Tibial nerve (tissue), 4 donors: ENCODE measurements at regions not wholly inside any gene's neighbourhood (a gene's known extent, or its start where the extent isn't known, plus 50 kb on each side); places are given as distances from the start of the nearest gene placed in this dataset.
A peak's percentile ranks its signal among the peaks of the same experiment; 100 is the strongest.

Experiments
- DNase-seq, 2 donors: peaks; one replicate each; pipeline ENCODE4 v3.0.0-alpha.2; 2019; ENCODE audit warnings: low spot score in 2 of 2
- H3K27ac ChIP-seq, 4 donors: fragments of 200-600 bp; sonication (generic) in 3 of 4; one replicate each; pipeline ENCODE4 v1.5.1; 2017 to 2019; ENCODE audit warnings: mild to moderate bottlenecking in 1 of 4
- H3K27me3 ChIP-seq, 2 donors: fragments of 200-600 bp; sonication (generic) in 1 of 2; one replicate each; pipeline versions ENCODE4 v1.5.1 to v1.6.0; 2017 to 2019
- H3K36me3 ChIP-seq, 3 donors: fragments of 200-600 bp; sonication (generic); one replicate each; pipeline ENCODE4 v1.5.1; 2018 to 2019
- H3K4me1 ChIP-seq, 4 donors: fragments of 200-600 bp; sonication (generic) in 3 of 4; one replicate each; pipeline ENCODE4 v1.5.1; 2017 to 2019
- H3K4me3 ChIP-seq, 4 donors: fragments of 200-600 bp; sonication (generic) in 3 of 4; one replicate each; pipeline ENCODE4 v1.5.1; 2017 to 2019; ENCODE audit warnings: mild to moderate bottlenecking in 1 of 4, moderate library complexity in 1 of 4
- H3K9me3 ChIP-seq, 4 donors: fragments of 200-600 bp; sonication (generic) in 3 of 4; one replicate each; pipeline ENCODE4 v1.5.1; 2017 to 2019
- CTCF ChIP-seq, 5 experiments: fragments of 200-600 bp in 3 of 5; fragments of 450-650 bp in 2 of 5; sonication (generic) in 3 of 5; IDR thresholded peaks; one replicate each; pipeline ENCODE4 v1.5.1; 2016 to 2019; ENCODE audit warnings: antibody characterized with exemption in 5 of 5, mild to moderate bottlenecking in 3 of 5, moderate library complexity in 2 of 5
- EP300 ChIP-seq, 2 donors: sonication (generic); formaldehyde crosslinking; IDR thresholded peaks; one replicate each; pipeline ENCODE4 v1.6.1; 2017; ENCODE audit warnings: antibody characterized with exemption in 2 of 2, mild to moderate bottlenecking in 1 of 2
- POLR2A ChIP-seq, 2 donors: fragments of 450-650 bp; IDR thresholded peaks; one replicate each; pipeline ENCODE4 v1.6.1; 2017; ENCODE audit warnings: antibody characterized with exemption in 2 of 2, mild to moderate bottlenecking in 2 of 2, moderate library complexity in 2 of 2
- WGBS, 2 donors: methylation state at CpG; one replicate each; pipeline ENCODE4 v1.1.5; 2018; 5-methylcytosine and 5-hydroxymethylcytosine counted together

DNA sequence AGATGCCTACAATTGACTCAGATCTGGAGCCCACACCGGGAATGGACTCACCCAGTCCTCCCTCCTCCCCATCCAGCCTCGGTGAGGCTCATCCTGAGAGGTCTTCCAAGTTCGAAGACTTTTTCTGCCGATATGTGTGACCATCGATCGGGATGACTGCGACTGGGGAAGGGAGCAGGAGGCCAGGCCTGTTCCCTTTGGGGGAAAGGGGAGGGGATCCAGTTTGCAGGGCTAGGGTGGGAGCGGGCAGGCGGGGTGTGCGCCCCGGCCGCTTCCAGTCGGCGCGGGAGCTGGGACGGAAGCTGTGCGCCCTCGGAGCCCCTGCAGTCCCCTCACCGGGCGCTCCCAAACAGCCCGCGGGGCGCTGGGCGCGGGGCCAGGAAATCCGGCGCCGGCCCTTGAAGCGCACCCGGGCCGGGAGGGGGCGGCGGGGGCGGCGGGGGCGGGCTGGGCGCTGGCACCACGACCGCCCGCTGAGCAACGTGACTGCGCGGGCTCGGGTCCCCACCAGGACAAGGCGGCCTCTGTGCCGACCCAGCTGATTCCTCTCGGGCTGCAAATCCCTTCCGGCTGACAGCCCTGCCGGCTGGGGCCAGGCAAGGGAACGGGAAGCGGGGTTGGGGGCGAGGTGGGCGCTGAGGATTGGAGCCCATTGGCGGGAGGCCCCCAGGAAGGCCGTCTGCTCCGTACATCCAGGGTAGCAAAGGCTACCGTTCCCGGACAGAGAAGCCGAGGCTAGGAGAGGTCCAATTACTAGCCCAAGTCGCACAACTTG is 103.9 kb downstream of the EBNA1BP2 start:
- 5 to 10% methylated on average over 4 to 53 of the region's 60 CpGs for WGBS, 2 donors
- TF ChIP-seq EP300 (IDR thresholded peaks at IDR 0.05) (no peak), CTCF (IDR thresholded peaks at IDR 0.05) (no peak), POLR2A (IDR thresholded peaks at IDR 0.05) (no peak)
- DNase-seq, result no peak
- Histone ChIP-seq H3K36me3 (no peaks in the 10 kb centered on the region), H3K27me3 (no peaks in the 10 kb centered on the region), H3K4me1 (peaks cover 0 to 33% (median 5%) of the 10 kb centered on the region in 4 donors), H3K4me3 (peak overlapping the region; percentile 19 to 52 (median 36)), H3K9me3 (no peaks in the 10 kb centered on the region), H3K27ac (peak overlapping the region; percentile 54 to 86 (median 78))

GRCh38 chr1:43067233-43067745 is 104.8 kb downstream of the EBNA1BP2 start:
- WGBS, 2 donors, result 91 to 93% methylated on average over 6 of the region's 6 CpGs
- TF ChIP-seq CTCF (IDR thresholded peaks at IDR 0.05) (no peak), POLR2A (IDR thresholded peaks at IDR 0.05) (no peak), EP300 (IDR thresholded peaks at IDR 0.05) (no peak)
- Histone ChIP-seq H3K27ac (peak overlapping the region; percentile 21 to 86 (median 66)), H3K4me3 (no peak overlapping the region), H3K4me1 (peaks cover 0 to 33% (median 5%) of the 10 kb centered on the region in 4 donors), H3K9me3 (no peaks in the 10 kb centered on the region), H3K27me3 (no peaks in the 10 kb centered on the region), H3K36me3 (no peaks in the 10 kb centered on the region)
- no peak for DNase-seq

DNA sequence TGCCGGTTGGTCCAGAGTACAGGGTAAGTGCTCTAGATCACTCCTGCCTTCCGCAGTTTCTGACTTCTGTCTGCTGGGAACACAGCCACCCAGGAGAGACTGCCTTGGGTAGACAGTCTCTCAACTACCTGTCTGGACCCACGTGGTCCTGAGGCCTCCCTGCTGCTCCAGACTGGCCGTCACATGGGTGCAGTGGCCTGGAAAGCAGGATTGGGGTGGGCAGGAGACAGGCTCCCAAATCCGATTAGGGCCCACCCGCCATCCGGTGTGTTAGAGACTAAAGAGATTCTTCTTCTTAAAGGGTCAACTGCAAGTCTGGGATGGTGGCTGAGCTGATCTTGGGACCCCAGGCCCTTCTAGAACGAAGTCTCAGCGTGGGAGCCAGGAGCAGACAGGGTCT is 105.5 kb downstream of the EBNA1BP2 start:
- Histone ChIP-seq H3K27ac (peak overlapping the region in 1 of 4 donors; percentile 86), H3K9me3 (no peaks in the 10 kb centered on the region), H3K27me3 (no peaks in the 10 kb centered on the region), H3K4me3 (no peak overlapping the region), H3K36me3 (no peaks in the 10 kb centered on the region), H3K4me1 (peaks cover 0 to 33% (median 5%) of the 10 kb centered on the region in 4 donors)
- TF ChIP-seq POLR2A (IDR thresholded peaks at IDR 0.05), result no peak
- TF ChIP-seq EP300 (IDR thresholded peaks at IDR 0.05), result no peak
- no peak for TF ChIP-seq CTCF (IDR thresholded peaks at IDR 0.05)
- WGBS, 2 donors, result 80 to 88% methylated on average over 6 to 8 of the region's 9 CpGs
- DNase-seq, result no peak

GRCh38 chr1:43065616-43066399 is 106.3 kb downstream of the EBNA1BP2 start:
- peaks cover 0 to 33% (median 5%) of the 10 kb centered on the region in 4 donors for H3K4me1 ChIP-seq
- no peaks in the 10 kb centered on the region for H3K27me3 ChIP-seq
- H3K27ac ChIP-seq, result no peak overlapping the region
- H3K36me3 ChIP-seq, result no peaks in the 10 kb centered on the region
- no peak for DNase-seq
- no peaks in the 10 kb centered on the region for H3K9me3 ChIP-seq
- WGBS, 2 donors, result 85 to 87% methylated on average over 13 of the region's 13 CpGs
- TF ChIP-seq CTCF (IDR thresholded peaks at IDR 0.05), result no peak
- no peak for TF ChIP-seq POLR2A (IDR thresholded peaks at IDR 0.05)
- no peak for TF ChIP-seq EP300 (IDR thresholded peaks at IDR 0.05)
- H3K4me3 ChIP-seq, result no peak overlapping the region

DNA sequence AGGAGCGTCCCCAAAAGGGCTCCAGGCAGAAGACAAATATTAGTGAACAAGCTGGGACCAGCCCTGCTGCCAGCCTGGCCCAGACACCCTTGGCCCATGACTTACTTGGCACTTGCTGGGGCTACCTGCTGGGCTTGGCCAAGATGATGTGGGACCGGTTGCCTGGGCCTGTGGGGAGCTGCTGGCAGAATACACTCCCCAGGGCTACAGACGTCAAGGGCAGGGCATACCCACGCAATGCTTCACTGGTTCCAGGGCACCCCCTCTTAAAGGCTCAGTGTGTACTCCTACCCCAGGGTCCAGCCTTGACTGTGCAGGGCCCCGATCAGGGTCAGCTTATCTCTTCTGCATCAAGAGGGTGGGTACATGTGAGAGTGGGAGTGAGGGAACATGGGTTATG is 106.5 kb upstream of the SLC2A1 start:
- Histone ChIP-seq H3K36me3 (no peaks in the 10 kb centered on the region), H3K27ac (no peak overlapping the region), H3K9me3 (no peaks in the 10 kb centered on the region), H3K4me1 (peaks cover 0 to 30% (median 5%) of the 10 kb centered on the region in 4 donors), H3K27me3 (no peaks in the 10 kb centered on the region), H3K4me3 (no peak overlapping the region)
- 60 to 73% methylated on average over 4 to 5 of the region's 5 CpGs for WGBS, 2 donors
- DNase-seq, result no peak
- TF ChIP-seq EP300 (IDR thresholded peaks at IDR 0.05) (no peak), CTCF (IDR thresholded peaks at IDR 0.05) (no peak), POLR2A (IDR thresholded peaks at IDR 0.05) (no peak)
